HG03196 (cell line): ENCODE measurements at regions not wholly inside any gene's neighbourhood (a gene's known extent, or its start where the extent isn't known, plus 50 kb on each side); places are given as distances from the start of the nearest gene placed in this dataset.

Experiments
- ATAC-seq: cut with Tn5 transposase; IDR thresholded peaks from one replicate; pipeline ENCODE4 v1.9.1; 2021; ENCODE audit not compliant: unreplicated experiment

- no peak for ATAC-seq
Observed at GRCh38 chr1:90502194-90502593, 214.9 kb downstream of the BARHL2 start.

- ATAC-seq: no peak
Observed at GRCh38 chr1:90501281-90501680, 215.8 kb downstream of the BARHL2 start.

- ATAC-seq: no peak
Observed at GRCh38 chr1:90494748-90495282, 222.3 kb downstream of the BARHL2 start.

GRCh38 chr1:90488451-90488850 lies 228.7 kb downstream of the BARHL2 start:
- ATAC-seq: no peak

- no peak for ATAC-seq
Observed at GRCh38 chr1:90486996-90487395, 230.1 kb downstream of the BARHL2 start.

- ATAC-seq: no peak
Observed at GRCh38 chr1:90486134-90486824, 230.8 kb downstream of the BARHL2 start.

DNA sequence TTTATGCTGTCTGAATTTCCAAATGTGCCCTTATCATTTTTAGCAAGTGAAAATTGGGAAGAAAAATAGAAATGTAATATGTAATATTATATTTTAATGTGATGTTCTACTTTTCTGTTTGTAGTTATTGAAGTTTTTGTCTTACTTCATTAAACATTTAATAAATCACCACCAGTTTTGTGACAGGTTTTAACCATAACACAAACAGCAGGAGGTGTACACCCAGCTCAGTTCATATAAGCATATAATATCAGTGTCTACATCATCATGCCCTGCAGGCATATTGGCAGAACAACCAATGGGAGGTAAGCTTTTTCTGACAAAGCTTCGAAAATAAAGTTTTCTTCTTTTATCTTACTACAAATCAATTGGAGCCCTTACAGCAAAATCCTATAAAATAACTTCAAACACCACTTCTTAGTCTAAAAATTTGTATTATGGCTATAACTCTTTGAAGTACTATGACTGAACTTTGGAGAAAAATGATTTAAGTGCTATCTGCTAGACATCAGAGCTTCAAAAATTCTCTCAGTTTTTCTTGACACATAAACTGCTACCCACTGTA lies 236.7 kb downstream of the BARHL2 start:
- no peak for ATAC-seq

GRCh38 chr1:90476994-90477393 lies 240.1 kb downstream of the BARHL2 start:
- no peak for ATAC-seq

GRCh38 chr1:90476411-90476810 lies 240.7 kb downstream of the BARHL2 start:
- ATAC-seq: no peak

DNA sequence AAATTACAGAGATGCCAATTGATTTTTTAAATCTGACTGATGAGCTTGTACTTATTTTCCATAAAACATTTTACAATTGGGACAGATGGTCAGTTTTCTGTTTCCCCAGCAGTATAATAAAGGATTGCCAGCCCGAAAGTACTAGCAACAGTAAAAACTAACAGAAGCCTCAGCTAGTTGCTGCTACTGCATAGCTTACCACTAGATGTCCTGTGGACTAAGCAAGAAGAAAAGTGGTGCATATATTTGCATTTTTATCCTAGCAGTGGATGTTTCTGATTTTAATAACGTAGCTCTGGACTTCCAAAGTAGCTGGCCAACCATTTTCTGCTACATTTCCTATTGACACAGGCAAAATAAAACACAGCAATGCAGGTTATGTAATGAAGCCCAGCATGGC lies 241.5 kb downstream of the BARHL2 start:
- ATAC-seq: no peak

GRCh38 chr1:90474731-90475130 lies 242.4 kb downstream of the BARHL2 start:
- ATAC-seq: no peak

GRCh38 chr1:90474158-90474557 lies 242.9 kb downstream of the BARHL2 start:
- ATAC-seq: no peak

DNA sequence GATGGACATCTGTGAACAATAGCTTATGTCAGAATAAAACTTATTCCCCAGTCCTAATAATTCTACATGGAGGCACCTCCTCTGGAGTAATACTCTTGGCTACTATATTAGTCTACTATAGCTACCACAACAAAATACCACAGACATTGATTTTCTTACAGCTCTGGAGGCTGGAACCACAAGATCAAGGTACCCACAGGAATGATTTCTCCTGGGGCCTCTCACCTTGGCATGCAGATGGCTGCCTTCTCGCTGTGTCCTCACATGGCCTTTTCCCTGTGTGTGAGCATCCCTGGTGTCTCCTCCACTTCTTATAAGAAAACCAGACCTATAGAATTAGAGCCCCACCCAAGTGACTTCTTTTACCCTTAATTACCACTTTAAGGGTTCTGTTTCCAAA lies 244.3 kb downstream of the BARHL2 start:
- ATAC-seq: no peak

GRCh38 chr1:90459570-90459969 lies 257.5 kb downstream of the BARHL2 start:
- no peak for ATAC-seq

- no peak for ATAC-seq
Observed at GRCh38 chr1:90457985-90458384, 259.1 kb downstream of the BARHL2 start.

DNA sequence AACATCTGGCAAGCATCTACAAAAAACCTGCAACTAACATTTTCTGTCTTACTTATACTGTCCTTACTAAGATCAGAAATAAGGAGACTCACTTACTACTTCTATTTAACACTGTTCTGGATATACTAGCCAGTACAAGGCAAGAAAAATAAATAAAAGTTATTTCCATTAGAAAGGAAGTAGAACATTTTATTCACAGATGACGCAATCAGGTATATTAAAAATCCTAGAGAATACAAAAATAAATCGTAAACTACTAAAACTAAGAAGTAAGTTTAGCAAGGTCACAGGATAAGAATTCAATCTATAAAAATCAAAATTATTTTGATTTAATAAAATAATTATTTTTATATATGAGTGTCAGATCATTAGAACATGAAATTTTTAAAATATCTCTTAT lies 264.6 kb downstream of the BARHL2 start:
- ATAC-seq: no peak

- ATAC-seq: no peak
Observed at GRCh38 chr1:90443354-90443753, 273.7 kb downstream of the BARHL2 start.

GRCh38 chr1:90435351-90435750 lies 281.8 kb downstream of the BARHL2 start:
- ATAC-seq: no peak

DNA sequence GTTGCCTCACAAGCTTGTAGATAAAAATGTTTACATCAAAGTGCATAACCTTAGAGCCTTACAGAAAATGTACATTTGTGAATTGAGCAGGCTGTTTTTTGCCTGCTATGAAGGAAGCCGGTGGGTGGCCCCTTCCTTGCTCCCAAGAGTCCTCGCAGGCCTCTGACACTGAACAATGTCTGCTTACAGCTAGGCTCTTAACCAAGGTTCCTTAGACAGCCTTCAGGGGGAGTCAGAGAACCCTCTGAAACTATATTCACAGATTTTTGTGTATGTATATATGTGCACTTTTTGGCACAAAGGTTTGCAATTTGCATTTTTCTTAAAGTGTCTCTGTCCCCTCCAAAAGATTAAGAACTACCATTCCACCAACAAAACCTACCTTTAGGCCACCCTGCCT lies 282.6 kb downstream of the BARHL2 start:
- no peak for ATAC-seq

- no peak for ATAC-seq
Observed at GRCh38 chr1:90417126-90417525, 300.0 kb downstream of the BARHL2 start.

GRCh38 chr1:90414201-90414600 lies 302.9 kb downstream of the BARHL2 start:
- ATAC-seq: no peak

DNA sequence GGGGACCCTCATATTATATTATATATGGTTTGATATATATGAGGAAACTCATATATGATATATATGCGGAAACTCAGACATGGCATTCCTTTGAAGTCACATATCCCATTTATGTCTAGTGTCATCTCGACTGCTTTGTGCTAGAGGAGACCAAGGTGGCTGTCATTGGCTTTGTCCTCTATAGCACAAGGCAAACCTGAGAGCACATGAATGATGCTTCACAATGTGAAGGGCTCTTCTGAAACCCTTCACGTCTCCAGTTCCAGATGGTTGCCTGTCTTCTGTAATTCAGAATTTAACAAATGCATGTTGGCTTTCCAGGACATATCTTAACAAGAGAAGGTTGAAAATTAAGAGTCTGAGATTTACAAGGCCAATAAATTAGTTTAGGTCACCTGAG lies 303.6 kb downstream of the BARHL2 start:
- ATAC-seq: no peak

- ATAC-seq: no peak
Observed at GRCh38 chr1:90412563-90412962, 304.5 kb downstream of the BARHL2 start.
